DND-41 (cell line): ENCODE measurements at regions not wholly inside any gene's neighbourhood (a gene's known extent, or its start where the extent isn't known, plus 50 kb on each side); places are given as distances from the start of the nearest gene placed in this dataset.
"Not testable (repeated sequence)": the region's sequence is repeated elsewhere in the genome, so short reads cannot be mapped to it uniquely, and the experiment has no call there.

Experiments
- ATAC-seq: fragments of 200-7000 bp; cut with Tn5 transposase; 3 replicates; pipeline ENCODE4 v1.9.1; 2021; ENCODE audit warnings: low read depth; ENCODE audit not compliant: insufficient read depth
- DNase-seq: peaks from one replicate; pipeline ENCODE4 v3.0.0-alpha.2; 2020
- H2AFZ ChIP-seq: 2 replicates; pipeline ENCODE4 v1.6.0; 2012; ENCODE audit warnings: low read depth, low read length
- H3K27ac ChIP-seq: 2 replicates; pipeline ENCODE4 v1.5.1; 2012; ENCODE audit warnings: low read length, inconsistent platforms
- H3K27me3 ChIP-seq: fragments of 200-600 bp; sonication (generic); 2 replicates; pipeline ENCODE4 v1.6.0; 2012; ENCODE audit warnings: low read length, mild to moderate bottlenecking, inconsistent platforms; ENCODE audit not compliant: insufficient read depth, poor library complexity
- H3K36me3 ChIP-seq: 2 replicates; pipeline ENCODE4 v1.5.1; 2012; ENCODE audit warnings: low read length, inconsistent platforms; ENCODE audit not compliant: insufficient read depth
- H3K4me1 ChIP-seq: 2 replicates; pipeline ENCODE4 v1.5.1; 2012; ENCODE audit warnings: mild to moderate bottlenecking, low read length; ENCODE audit not compliant: insufficient read depth
- H3K4me2 ChIP-seq: 2 replicates; pipeline ENCODE4 v1.6.0; 2012; ENCODE audit warnings: mild to moderate bottlenecking, moderate library complexity, low read length, inconsistent platforms; ENCODE audit not compliant: insufficient read depth
- H3K4me3 ChIP-seq, 2 experiments: fragments of 200-600 bp in 1 of 2; shearing (Covaris generic) in 1 of 2; 2 replicates each; pipeline ENCODE4 v1.5.1; 2012 to 2016; ENCODE audit warnings: inconsistent platforms in 2 of 2, low read length in 2 of 2, mild to moderate bottlenecking in 2 of 2, low read depth in 1 of 2, moderate library complexity in 1 of 2
- H3K79me2 ChIP-seq: 2 replicates; pipeline ENCODE4 v1.6.0; 2012; ENCODE audit warnings: low read length, inconsistent platforms; ENCODE audit not compliant: insufficient read depth
- H3K9ac ChIP-seq: 2 replicates; pipeline ENCODE4 v1.6.0; 2012; ENCODE audit warnings: low read depth, mild to moderate bottlenecking, inconsistent platforms, low read length, moderate library complexity
- H3K9me3 ChIP-seq: 2 replicates; pipeline ENCODE4 v1.5.1; 2012; ENCODE audit warnings: low read length, moderate library complexity, mild to moderate bottlenecking, inconsistent platforms; ENCODE audit not compliant: insufficient read depth, severe bottlenecking
- H4K20me1 ChIP-seq: 2 replicates; pipeline ENCODE4 v1.6.0; 2012; ENCODE audit warnings: low read length; ENCODE audit not compliant: insufficient read depth
- CTCF ChIP-seq: IDR thresholded peaks from 2 replicates; pipeline ENCODE4 v1.5.1; 2012; ENCODE audit warnings: borderline replicate concordance, low read length, moderate library complexity, mild to moderate bottlenecking; ENCODE audit not compliant: poor library complexity, severe bottlenecking; ENCODE audit errors: extremely low read depth
- EZH2 ChIP-seq: IDR thresholded peaks from 3 replicates; pipeline ENCODE4 v1.6.1; 2012; ENCODE audit warnings: borderline replicate concordance, low read depth, mild to moderate bottlenecking, moderate library complexity, low read length, inconsistent platforms; ENCODE audit not compliant: severe bottlenecking

GRCh38 chr2:184372484-184372883 is 225.8 kb upstream of the ZNF804A start:
- H3K9ac ChIP-seq = no peak overlapping the region
- no peak for ATAC-seq
- H3K4me3 ChIP-seq = no peak overlapping the region
- no peaks in the 10 kb centered on the region for H4K20me1 ChIP-seq
- no peaks in the 10 kb centered on the region for H3K36me3 ChIP-seq
- no peaks in the 10 kb centered on the region for H3K79me2 ChIP-seq
- no peak overlapping the region for H3K27ac ChIP-seq
- H3K9me3 ChIP-seq = no peaks in the 10 kb centered on the region
- no peak for TF ChIP-seq CTCF
- no peak for DNase-seq
- no peaks in the 10 kb centered on the region for H3K4me1 ChIP-seq
- H3K27me3 ChIP-seq = no peaks in the 10 kb centered on the region
- H3K4me2 ChIP-seq = no peak overlapping the region
- no peak overlapping the region for H2AFZ ChIP-seq

- DNase-seq (no peak), ATAC-seq (no peak)
- no peak for TF ChIP-seq EZH2
- TF ChIP-seq CTCF = no peak
- Histone ChIP-seq H3K27ac (no peak overlapping the region), H4K20me1 (no peaks in the 10 kb centered on the region), H3K9ac (no peak overlapping the region), H3K36me3 (no peaks in the 10 kb centered on the region), H3K4me2 (no peak overlapping the region), H3K4me1 (no peaks in the 10 kb centered on the region), H3K79me2 (no peaks in the 10 kb centered on the region), H3K27me3 (no peaks in the 10 kb centered on the region), H3K4me3 (no peak overlapping the region), H3K9me3 (no peaks in the 10 kb centered on the region), H2AFZ (no peak overlapping the region)
Observed at GRCh38 chr2:184394642-184395041, 203.7 kb upstream of the ZNF804A start.

GRCh38 chr2:184402381-184402780 is 195.9 kb upstream of the ZNF804A start:
- Histone ChIP-seq H2AFZ (no peak overlapping the region), H4K20me1 (no peaks in the 10 kb centered on the region), H3K79me2 (no peaks in the 10 kb centered on the region), H3K27ac (no peak overlapping the region), H3K36me3 (no peaks in the 10 kb centered on the region), H3K9ac (no peak overlapping the region), H3K4me1 (no peaks in the 10 kb centered on the region), H3K4me2 (no peak overlapping the region), H3K9me3 (no peaks in the 10 kb centered on the region), H3K27me3 (no peaks in the 10 kb centered on the region), H3K4me3 (no peak overlapping the region)
- no peak for DNase-seq
- ATAC-seq = no peak
- TF ChIP-seq EZH2 (no peak), CTCF (no peak)

GRCh38 chr2:184407041-184407630 is 191.2 kb upstream of the ZNF804A start:
- not testable (repeated sequence) for H3K9ac ChIP-seq, H3K4me2 ChIP-seq, H3K27ac ChIP-seq, H4K20me1 ChIP-seq, H3K36me3 ChIP-seq, H3K9me3 ChIP-seq, H3K79me2 ChIP-seq, H3K27me3 ChIP-seq, H3K4me1 ChIP-seq, DNase-seq, ATAC-seq, H2AFZ ChIP-seq, H3K4me3 ChIP-seq
